NB4 (cell line): ENCODE measurements at regions not wholly inside any gene's neighbourhood (a gene's known extent, or its start where the extent isn't known, plus 50 kb on each side); places are given as distances from the start of the nearest gene placed in this dataset.

ENCODE experiments used
- POLR2A ChIP-seq: IDR thresholded peaks from 2 replicates; pipeline ENCODE4 v1.6.1; 2011; ENCODE audit warnings: mild to moderate bottlenecking; ENCODE audit not compliant: insufficient read length; ENCODE audit errors: extremely low read depth
- TF ChIP-seq, protein P1 (sequence below): IDR thresholded peaks from one replicate; pipeline ENCODE4 v1.5.1; 2012; ENCODE audit warnings: low read depth, low read length
- TF ChIP-seq, protein P2 (sequence below): IDR thresholded peaks from 2 replicates; pipeline ENCODE4 v1.6.1; 2011; ENCODE audit warnings: low read depth, low read length

DNA sequence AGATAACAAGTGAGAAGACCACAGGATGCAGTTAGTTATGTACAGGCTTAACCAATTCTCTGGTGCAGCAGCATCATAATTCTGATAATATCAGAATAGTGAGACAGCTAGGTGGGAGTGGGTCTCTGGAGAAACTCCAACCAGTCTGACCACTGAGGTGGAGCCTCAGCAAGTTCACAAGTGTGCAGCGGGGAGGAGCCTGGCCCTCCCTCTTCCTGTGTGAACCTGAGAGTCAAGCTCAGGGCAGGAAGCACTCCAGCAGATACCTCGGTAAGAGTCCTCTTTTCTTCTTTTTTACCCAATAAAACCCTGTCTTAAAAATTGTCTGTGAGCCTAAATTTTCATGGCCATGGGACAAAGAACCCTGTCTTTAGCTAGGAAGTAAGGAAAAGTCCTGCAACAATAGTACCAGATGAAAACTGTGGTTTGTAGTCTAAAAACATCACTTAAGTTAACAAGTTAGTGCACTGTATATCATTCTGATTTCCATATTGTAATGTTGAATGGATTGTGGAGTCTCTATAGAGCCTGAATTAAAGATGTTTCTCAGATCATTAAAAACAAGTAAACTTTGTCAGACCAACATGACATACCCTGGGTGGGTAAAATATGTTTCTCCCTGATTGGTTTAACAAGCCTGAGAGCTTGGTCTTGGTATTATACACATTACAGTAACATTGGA lies 370.8 kb downstream of the TMEM182 start:
- TF ChIP-seq, protein P1, sequence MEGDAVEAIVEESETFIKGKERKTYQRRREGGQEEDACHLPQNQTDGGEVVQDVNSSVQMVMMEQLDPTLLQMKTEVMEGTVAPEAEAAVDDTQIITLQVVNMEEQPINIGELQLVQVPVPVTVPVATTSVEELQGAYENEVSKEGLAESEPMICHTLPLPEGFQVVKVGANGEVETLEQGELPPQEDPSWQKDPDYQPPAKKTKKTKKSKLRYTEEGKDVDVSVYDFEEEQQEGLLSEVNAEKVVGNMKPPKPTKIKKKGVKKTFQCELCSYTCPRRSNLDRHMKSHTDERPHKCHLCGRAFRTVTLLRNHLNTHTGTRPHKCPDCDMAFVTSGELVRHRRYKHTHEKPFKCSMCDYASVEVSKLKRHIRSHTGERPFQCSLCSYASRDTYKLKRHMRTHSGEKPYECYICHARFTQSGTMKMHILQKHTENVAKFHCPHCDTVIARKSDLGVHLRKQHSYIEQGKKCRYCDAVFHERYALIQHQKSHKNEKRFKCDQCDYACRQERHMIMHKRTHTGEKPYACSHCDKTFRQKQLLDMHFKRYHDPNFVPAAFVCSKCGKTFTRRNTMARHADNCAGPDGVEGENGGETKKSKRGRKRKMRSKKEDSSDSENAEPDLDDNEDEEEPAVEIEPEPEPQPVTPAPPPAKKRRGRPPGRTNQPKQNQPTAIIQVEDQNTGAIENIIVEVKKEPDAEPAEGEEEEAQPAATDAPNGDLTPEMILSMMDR: no peak
- no peak for TF ChIP-seq POLR2A
- TF ChIP-seq, protein P2, sequence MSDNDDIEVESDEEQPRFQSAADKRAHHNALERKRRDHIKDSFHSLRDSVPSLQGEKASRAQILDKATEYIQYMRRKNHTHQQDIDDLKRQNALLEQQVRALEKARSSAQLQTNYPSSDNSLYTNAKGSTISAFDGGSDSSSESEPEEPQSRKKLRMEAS: no peak
